HG02763 (cell line): ENCODE measurements at regions not wholly inside any gene's neighbourhood (a gene's known extent, or its start where the extent isn't known, plus 50 kb on each side); places are given as distances from the start of the nearest gene placed in this dataset.

ENCODE experiments used
- ATAC-seq: cut with Tn5 transposase; IDR thresholded peaks from one replicate; pipeline ENCODE4 v1.9.1; 2021; ENCODE audit warnings: mild to moderate bottlenecking, moderate library complexity; ENCODE audit not compliant: unreplicated experiment

DNA sequence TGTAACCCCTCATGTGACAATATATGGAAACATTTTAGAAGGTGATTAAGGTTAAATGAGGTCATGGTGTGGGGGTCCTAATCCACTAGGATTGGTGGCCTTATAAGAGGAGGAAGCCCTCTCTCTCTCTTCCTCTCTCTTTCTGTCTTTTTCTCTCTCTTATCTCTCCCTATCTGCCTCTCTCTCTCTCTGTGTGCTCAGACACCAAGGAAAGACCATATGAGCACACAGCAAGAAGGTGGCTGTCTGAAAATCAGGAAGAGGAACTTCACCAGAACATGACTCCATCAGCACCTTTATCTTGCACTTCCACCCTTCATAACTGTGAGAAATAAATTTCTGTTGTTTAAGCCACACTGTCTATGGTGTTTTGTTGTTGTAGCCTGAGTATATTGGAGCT is 1472.2 kb downstream of the PCDH7 start:
- ATAC-seq = no peak

- no peak for ATAC-seq
Observed at GRCh38 chr4:32192991-32193390, 1472.8 kb downstream of the PCDH7 start.

- ATAC-seq = no peak
Observed at GRCh38 chr4:32196950-32197688, 1477.0 kb downstream of the PCDH7 start.

GRCh38 chr4:32199639-32200038 is 1479.5 kb downstream of the PCDH7 start:
- ATAC-seq = no peak

GRCh38 chr4:32203340-32203739 is 1483.2 kb downstream of the PCDH7 start:
- no peak for ATAC-seq

- no peak for ATAC-seq
Observed at GRCh38 chr4:32206756-32207155, 1486.6 kb downstream of the PCDH7 start.

- no peak for ATAC-seq
Observed at GRCh38 chr4:32207456-32207855, 1487.3 kb downstream of the PCDH7 start.

DNA sequence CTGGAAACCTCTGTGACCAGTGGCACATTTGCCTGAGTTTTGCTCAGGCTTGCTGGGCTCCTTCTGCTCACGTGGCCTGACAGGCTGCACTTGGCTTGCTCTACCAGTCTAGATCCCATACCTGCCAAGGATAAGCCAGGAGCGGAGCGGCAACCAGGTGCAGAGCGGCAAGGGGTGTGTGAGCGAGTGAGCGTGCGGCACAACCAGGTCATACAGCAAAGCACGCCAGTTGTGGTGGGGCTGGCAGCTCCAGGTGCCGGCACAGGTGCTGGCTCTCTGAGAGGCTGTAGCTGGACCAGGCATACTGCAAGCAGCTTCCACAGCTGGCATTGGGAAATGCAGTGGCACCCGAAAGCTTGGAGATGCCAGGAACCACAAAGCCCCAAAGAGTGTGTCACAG is 1495.1 kb downstream of the PCDH7 start:
- no peak for ATAC-seq

- no peak for ATAC-seq
Observed at GRCh38 chr4:32216502-32216901, 1496.3 kb downstream of the PCDH7 start.

DNA sequence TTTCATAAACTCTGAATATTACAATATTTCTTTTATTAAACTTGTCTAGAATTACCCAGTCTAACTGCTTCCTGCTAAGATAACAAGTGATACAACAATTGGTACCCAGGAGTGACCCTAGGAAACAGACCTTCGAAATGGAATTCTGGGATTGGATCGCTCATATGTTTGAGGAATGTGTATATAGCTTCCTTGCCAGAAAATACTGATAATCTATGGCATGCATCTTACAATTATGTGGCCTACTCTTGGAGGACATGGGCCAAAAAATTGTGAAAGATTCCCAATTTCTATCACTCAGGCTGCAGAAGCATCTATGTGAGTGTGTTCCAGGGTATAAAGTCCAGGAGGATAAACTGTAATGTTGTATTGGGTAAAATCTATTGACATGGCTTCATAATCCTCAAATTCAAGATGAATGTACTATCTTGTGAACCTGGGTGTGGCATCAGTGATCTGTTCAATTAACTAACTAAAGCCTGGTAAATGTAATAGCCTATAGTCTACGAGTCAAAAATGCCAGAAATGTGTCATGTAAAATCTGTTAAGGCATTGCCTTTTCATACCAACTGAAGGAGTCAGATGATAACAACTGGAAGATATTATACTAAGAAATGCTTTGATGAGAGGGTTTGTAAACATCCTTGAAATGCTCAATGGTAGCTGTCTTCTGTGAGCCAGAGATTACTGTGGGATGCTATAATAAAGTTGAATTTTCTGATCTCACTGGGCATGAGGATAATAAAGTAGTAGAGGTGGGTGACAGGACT is 1499.3 kb downstream of the PCDH7 start:
- no peak for ATAC-seq

GRCh38 chr4:32226204-32226603 is 1506.0 kb downstream of the PCDH7 start:
- ATAC-seq = no peak

DNA sequence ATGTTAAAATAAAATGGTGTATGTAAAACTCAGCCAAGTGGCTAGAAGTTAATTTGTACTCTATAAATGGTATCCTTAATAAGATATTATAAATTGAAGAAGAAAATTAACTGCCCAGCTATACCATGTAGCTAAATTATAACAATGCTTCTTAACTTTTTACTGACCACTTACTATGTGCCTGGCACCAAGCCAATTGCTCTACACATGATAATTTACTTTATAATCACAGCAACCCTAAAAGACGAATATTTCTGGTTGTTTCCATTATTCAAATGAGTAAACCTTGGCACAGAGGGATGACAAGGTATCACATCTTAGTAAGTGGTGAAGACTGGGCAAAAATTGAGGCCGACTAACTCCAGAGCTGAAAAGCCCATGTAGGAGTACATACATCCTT is 1506.6 kb downstream of the PCDH7 start:
- no peak for ATAC-seq

- ATAC-seq = no peak
Observed at GRCh38 chr4:32243926-32244325, 1523.8 kb downstream of the PCDH7 start.

GRCh38 chr4:32249040-32249439 is 1528.9 kb downstream of the PCDH7 start:
- ATAC-seq = no peak

- ATAC-seq = no peak
Observed at GRCh38 chr4:32251126-32251525, 1531.0 kb downstream of the PCDH7 start.

DNA sequence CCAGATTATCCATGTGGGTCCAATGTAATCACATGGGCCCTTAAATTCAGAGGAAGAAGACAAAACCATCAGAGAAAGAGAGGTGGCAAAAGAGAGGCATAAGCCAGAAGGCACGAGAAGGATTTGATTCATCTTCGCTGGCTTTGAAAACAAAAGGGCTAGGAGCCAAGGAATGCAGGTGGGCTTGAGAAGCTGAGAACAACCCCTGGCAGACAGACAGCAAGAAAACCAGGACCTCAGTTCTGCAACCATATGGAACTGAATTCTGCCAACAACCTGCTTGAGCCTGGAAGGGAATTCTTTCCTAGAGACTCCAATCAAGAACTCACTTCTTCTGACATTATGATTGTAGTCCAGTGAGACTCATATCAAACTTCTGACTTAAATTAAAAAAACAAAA is 1531.8 kb downstream of the PCDH7 start:
- no peak for ATAC-seq

- ATAC-seq = no peak
Observed at GRCh38 chr4:32254216-32254615, 1534.0 kb downstream of the PCDH7 start.

DNA sequence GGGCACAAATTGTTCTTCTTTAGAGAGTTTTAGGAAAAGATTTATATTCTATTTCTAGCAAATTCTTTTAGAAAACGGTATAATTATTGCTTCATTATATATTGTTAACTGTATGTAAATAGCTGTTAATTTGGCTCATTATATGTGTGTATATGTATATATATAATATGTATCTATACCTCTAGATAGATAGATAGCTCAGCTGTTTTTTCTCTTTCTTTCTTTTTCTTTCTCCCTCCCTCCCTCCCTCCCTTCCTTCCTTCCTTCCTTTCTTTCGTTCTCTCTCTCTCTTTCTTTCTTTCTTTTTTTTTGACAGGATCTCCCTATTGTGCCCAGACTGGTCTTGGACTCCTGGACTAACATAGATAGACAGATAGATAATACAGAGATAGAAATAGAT is 1538.8 kb downstream of the PCDH7 start:
- no peak for ATAC-seq

DNA sequence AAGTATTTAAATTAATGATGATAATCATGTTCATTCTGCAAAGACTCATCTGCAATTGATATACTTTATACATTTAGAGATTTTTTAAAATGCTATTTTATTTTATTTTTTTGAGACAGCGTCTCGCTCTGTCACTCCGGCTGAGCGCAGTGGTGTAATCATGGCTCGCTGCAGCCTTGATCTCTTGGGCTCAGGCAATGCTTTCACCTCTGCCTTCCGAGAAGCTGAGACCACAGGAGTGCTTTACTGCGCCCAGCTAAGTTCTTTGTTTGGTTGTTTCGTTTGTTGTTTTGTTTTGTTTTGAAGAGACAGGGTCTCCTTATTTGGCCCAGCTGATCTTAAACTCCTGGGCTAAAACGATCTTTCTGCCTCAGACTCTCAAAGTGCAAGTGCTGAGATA is 1541.0 kb downstream of the PCDH7 start:
- no peak for ATAC-seq

GRCh38 chr4:32268863-32269262 is 1548.7 kb downstream of the PCDH7 start:
- no peak for ATAC-seq

DNA sequence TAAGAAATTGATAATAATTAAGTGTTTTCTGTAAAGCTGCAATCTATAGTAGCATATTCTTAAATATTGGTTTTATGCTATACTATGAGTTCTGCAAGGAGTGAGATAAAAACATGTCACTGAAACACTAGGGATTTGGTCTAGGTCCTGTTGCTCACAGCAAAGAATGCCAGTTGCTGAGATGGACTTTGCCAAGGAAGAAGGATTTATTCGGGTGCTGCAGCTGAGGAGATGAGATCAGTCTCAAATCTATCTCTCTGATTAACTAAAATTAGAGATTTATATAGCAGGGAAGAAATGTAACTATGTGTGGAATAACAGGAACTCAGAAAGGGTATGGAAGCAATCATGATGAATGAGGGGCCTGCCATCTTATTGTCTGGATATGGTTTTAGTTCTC is 1569.9 kb downstream of the PCDH7 start:
- no peak for ATAC-seq

DNA sequence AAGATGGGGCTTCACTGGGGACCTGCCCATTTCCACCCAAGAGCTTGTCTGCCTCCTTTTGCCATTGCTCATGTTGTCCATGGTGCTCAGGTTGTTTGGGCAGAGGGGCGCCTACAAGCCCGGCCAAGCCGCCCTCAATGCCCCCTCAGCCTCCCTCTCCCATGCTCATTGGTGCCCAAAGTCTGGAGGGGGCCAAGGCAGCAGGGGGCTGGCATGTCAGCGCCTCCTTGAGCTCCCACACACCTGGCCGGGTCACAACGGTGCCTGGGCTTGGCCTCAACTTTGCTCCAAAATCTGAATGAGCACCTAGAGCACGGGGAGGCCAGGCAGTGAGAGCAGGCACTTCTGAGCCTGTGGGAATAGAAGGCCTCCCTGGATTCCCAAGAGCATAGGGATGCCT is 1598.8 kb downstream of the PCDH7 start:
- no peak for ATAC-seq
